Fibroblast of lung (primary cell): ENCODE measurements at regions not wholly inside any gene's neighbourhood (a gene's known extent, or its start where the extent isn't known, plus 50 kb on each side); places are given as distances from the start of the nearest gene placed in this dataset.
A peak's percentile ranks its signal among the peaks of the same experiment; 100 is the strongest.

Experiments
- CTCF ChIP-seq, 2 donors: IDR thresholded peaks in 1 of 2; conservative IDR thresholded peaks in 1 of 2; 1 replicate in 1 of 2; 2 replicates in 1 of 2; pipeline ENCODE4 v1.5.1; 2011 to 2012; ENCODE audit warnings: low read length in 2 of 2, control low read depth in 1 of 2, inconsistent platforms in 1 of 2, low read depth in 1 of 2, mild to moderate bottlenecking in 1 of 2
- EZH2 ChIP-seq: IDR thresholded peaks from 2 replicates; pipeline ENCODE4 v1.5.1; 2012; ENCODE audit warnings: low read length, control low read depth, mild to moderate bottlenecking; ENCODE audit errors: missing control alignments

DNA sequence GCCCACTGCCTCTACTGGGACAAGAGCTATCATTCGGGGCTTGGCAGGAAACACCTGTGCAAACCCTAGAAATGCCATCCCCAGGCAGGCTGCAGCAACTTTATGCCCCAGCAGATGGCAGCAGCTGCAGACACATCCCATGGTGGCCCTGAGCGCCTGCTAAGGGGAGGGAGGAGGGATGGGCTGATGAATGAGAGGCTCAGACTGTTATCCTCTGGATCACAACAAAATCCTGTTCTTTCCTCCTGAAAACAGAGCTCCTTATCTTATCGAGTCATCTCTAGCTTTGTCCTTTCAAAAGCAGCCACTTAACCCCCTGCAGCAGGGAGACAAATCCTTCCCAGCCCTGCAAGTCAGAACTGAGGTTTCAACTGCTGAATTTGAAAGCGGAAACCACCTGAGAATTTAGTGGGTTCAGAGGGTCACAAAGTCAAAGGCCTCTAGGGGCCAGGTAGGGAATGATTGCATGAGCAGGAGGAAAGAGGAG lies 90.6 kb upstream of the PROK2 start:
- TF ChIP-seq CTCF (conservative IDR thresholded peaks at IDR 0.05 in 1 of 2, IDR thresholded peaks at IDR 0.05 in 1 of 2; ENCODE audit: low read depth in 1 of 2, low read length in 2 of 2) (peak; percentile 94 to 95), EZH2 (no peak)
